ENCODE measurements at regions not wholly inside any gene's neighbourhood (a gene's known extent, or its start where the extent isn't known, plus 50 kb on each side); places are given as distances from the start of the nearest gene placed in this dataset.

GRCh38 chr2:23114299-23114698, 270.7 kb upstream of the KLHL29 start:
- no peak overlapping the region for H3K4me3 ChIP-seq (ENCODE audit: low read depth, low read length)
- no peak for DNase-seq (ENCODE audit: low read depth)
- TF ChIP-seq CTCF (IDR thresholded peaks at IDR 0.05; ENCODE audit: control insufficient read depth, extremely low read depth, insufficient read depth), result no peak

- TF ChIP-seq CTCF (IDR thresholded peaks at IDR 0.05; ENCODE audit: control insufficient read depth, extremely low read depth, insufficient read depth), result no peak
- H3K4me3 ChIP-seq (ENCODE audit: low read depth, low read length), result no peak overlapping the region
- DNase-seq (ENCODE audit: low read depth), result no peak
Measured at GRCh38 chr2:23118313-23118712, 266.7 kb upstream of the KLHL29 start.

GRCh38 chr2:23118894-23119293, 266.1 kb upstream of the KLHL29 start:
- DNase-seq (ENCODE audit: low read depth), result no peak
- TF ChIP-seq CTCF (IDR thresholded peaks at IDR 0.05; ENCODE audit: control insufficient read depth, extremely low read depth, insufficient read depth), result no peak
- H3K4me3 ChIP-seq (ENCODE audit: low read depth, low read length), result no peak overlapping the region

GRCh38 chr2:23120161-23120560, 264.8 kb upstream of the KLHL29 start:
- no peak for TF ChIP-seq CTCF (IDR thresholded peaks at IDR 0.05; ENCODE audit: control insufficient read depth, extremely low read depth, insufficient read depth)
- no peak for DNase-seq (ENCODE audit: low read depth)

GRCh38 chr2:23121968-23122648, 262.9 kb upstream of the KLHL29 start:
- H3K4me3 ChIP-seq (ENCODE audit: low read depth, low read length), result no peak overlapping the region
- DNase-seq (ENCODE audit: low read depth), result no peak
- TF ChIP-seq CTCF (IDR thresholded peaks at IDR 0.05; ENCODE audit: control insufficient read depth, extremely low read depth, insufficient read depth), result no peak

More at GRCh38 chr2:23120161-23120560, 264.8 kb upstream of the KLHL29 start:
- no peak overlapping the region for H3K4me3 ChIP-seq (ENCODE audit: low read depth, low read length)

GRCh38 chr2:23122681-23123215, 262.2 kb upstream of the KLHL29 start:
- H3K4me3 ChIP-seq (ENCODE audit: low read depth, low read length), result no peak overlapping the region
- no peak for TF ChIP-seq CTCF (IDR thresholded peaks at IDR 0.05; ENCODE audit: control insufficient read depth, extremely low read depth, insufficient read depth)
- no peak for DNase-seq (ENCODE audit: low read depth)

GRCh38 chr2:23123686-23124085, 261.3 kb upstream of the KLHL29 start:
- DNase-seq (ENCODE audit: low read depth), result no peak
- TF ChIP-seq CTCF (IDR thresholded peaks at IDR 0.05; ENCODE audit: control insufficient read depth, extremely low read depth, insufficient read depth), result no peak
- no peak overlapping the region for H3K4me3 ChIP-seq (ENCODE audit: low read depth, low read length)

Data from LNCaP clone FGC (cell line).